ENCODE measurements at regions not wholly inside any gene's neighbourhood (a gene's known extent, or its start where the extent isn't known, plus 50 kb on each side); places are given as distances from the start of the nearest gene placed in this dataset.

DNA sequence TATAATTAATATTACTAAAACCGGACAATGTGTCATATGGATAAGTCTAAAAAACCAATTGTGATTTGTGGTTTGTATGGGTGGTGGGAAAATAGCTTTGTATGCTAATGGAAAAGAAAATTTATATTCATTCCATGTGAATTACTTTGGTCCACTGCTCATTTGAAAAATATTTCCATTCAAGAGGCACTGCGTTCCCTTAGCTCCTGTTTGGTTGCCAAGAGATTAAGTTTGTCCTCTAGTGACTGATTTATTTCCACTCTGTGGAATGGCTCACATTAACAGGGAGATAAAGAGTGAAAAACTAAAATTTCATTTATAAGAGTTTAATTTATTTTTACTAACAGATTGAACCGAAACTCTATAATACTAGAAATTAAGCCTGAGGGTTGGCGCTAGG is 744.1 kb upstream of the CHRM3 start:
- TF ChIP-seq, protein P1, sequence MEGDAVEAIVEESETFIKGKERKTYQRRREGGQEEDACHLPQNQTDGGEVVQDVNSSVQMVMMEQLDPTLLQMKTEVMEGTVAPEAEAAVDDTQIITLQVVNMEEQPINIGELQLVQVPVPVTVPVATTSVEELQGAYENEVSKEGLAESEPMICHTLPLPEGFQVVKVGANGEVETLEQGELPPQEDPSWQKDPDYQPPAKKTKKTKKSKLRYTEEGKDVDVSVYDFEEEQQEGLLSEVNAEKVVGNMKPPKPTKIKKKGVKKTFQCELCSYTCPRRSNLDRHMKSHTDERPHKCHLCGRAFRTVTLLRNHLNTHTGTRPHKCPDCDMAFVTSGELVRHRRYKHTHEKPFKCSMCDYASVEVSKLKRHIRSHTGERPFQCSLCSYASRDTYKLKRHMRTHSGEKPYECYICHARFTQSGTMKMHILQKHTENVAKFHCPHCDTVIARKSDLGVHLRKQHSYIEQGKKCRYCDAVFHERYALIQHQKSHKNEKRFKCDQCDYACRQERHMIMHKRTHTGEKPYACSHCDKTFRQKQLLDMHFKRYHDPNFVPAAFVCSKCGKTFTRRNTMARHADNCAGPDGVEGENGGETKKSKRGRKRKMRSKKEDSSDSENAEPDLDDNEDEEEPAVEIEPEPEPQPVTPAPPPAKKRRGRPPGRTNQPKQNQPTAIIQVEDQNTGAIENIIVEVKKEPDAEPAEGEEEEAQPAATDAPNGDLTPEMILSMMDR (IDR thresholded peaks at IDR 0.05) = no peak
- TF ChIP-seq RNF2 (IDR thresholded peaks at IDR 0.05; ENCODE audit: borderline replicate concordance, low read depth) (no peak), RCOR1 (IDR thresholded peaks at IDR 0.05; ENCODE audit: low read depth, low read length) (no peak), POLR2A (IDR thresholded peaks at IDR 0.05; ENCODE audit: low read length) (no peak), SREBF2 (IDR thresholded peaks at IDR 0.05) (no peak), BHLHE40 (IDR thresholded peaks at IDR 0.05; ENCODE audit: low read depth, low read length) (no peak), EHMT2 (IDR thresholded peaks at IDR 0.05; ENCODE audit: low read depth) (no peak)
- TF ChIP-seq, protein P2, sequence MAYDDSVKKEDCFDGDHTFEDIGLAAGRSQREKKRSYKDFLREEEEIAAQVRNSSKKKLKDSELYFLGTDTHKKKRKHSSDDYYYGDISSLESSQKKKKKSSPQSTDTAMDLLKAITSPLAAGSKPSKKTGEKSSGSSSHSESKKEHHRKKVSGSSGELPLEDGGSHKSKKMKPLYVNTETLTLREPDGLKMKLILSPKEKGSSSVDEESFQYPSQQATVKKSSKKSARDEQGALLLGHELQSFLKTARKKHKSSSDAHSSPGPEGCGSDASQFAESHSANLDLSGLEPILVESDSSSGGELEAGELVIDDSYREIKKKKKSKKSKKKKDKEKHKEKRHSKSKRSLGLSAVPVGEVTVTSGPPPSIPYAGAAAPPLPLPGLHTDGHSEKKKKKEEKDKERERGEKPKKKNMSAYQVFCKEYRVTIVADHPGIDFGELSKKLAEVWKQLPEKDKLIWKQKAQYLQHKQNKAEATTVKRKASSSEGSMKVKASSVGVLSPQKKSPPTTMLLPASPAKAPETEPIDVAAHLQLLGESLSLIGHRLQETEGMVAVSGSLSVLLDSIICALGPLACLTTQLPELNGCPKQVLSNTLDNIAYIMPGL (CRISPR knock-in tag; IDR thresholded peaks at IDR 0.05; ENCODE audit: borderline replicate concordance) = no peak
- TF ChIP-seq, protein P3, sequence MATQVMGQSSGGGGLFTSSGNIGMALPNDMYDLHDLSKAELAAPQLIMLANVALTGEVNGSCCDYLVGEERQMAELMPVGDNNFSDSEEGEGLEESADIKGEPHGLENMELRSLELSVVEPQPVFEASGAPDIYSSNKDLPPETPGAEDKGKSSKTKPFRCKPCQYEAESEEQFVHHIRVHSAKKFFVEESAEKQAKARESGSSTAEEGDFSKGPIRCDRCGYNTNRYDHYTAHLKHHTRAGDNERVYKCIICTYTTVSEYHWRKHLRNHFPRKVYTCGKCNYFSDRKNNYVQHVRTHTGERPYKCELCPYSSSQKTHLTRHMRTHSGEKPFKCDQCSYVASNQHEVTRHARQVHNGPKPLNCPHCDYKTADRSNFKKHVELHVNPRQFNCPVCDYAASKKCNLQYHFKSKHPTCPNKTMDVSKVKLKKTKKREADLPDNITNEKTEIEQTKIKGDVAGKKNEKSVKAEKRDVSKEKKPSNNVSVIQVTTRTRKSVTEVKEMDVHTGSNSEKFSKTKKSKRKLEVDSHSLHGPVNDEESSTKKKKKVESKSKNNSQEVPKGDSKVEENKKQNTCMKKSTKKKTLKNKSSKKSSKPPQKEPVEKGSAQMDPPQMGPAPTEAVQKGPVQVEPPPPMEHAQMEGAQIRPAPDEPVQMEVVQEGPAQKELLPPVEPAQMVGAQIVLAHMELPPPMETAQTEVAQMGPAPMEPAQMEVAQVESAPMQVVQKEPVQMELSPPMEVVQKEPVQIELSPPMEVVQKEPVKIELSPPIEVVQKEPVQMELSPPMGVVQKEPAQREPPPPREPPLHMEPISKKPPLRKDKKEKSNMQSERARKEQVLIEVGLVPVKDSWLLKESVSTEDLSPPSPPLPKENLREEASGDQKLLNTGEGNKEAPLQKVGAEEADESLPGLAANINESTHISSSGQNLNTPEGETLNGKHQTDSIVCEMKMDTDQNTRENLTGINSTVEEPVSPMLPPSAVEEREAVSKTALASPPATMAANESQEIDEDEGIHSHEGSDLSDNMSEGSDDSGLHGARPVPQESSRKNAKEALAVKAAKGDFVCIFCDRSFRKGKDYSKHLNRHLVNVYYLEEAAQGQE (IDR thresholded peaks at IDR 0.05) = no peak
- TF ChIP-seq, protein P4, sequence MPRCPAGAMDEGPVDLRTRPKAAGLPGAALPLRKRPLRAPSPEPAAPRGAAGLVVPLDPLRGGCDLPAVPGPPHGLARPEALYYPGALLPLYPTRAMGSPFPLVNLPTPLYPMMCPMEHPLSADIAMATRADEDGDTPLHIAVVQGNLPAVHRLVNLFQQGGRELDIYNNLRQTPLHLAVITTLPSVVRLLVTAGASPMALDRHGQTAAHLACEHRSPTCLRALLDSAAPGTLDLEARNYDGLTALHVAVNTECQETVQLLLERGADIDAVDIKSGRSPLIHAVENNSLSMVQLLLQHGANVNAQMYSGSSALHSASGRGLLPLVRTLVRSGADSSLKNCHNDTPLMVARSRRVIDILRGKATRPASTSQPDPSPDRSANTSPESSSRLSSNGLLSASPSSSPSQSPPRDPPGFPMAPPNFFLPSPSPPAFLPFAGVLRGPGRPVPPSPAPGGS (IDR thresholded peaks at IDR 0.05) = no peak
